Caco-2 (cell line): ENCODE measurements at regions not wholly inside any gene's neighbourhood (a gene's known extent, or its start where the extent isn't known, plus 50 kb on each side); places are given as distances from the start of the nearest gene placed in this dataset.

ENCODE experiments used
- BruUV-seq: library from RNA; stranded (reverse); fragments of 400-500 nt; replicated peaks from 2 replicates; lab custom pipeline; 2021; lab: Mats Ljungman, UMichigan
- CTCF ChIA-PET: fragments of 300-600 bp; sonication (Branson Sonifier 250); formaldehyde crosslinking; loops from one replicate; lab custom pipeline; 2022; ENCODE audit warnings: antibody characterized with exemption; lab: Charles Lee
- POLR2A ChIA-PET: fragments of 300-600 bp; sonication (Branson Sonifier 250); formaldehyde crosslinking; loops from one replicate; lab custom pipeline; 2022; ENCODE audit warnings: antibody characterized with exemption; lab: Charles Lee
- DNase-seq, 2 experiments: peaks; one replicate each; pipeline versions ENCODE4 v3.0.0 to v3.0.0-alpha.2; 2020 to 2022
- H3K27me3 ChIP-seq: replicated peaks from 2 replicates; pipeline ENCODE4 v1.6.0; 2011; ENCODE audit warnings: low read length; ENCODE audit not compliant: control insufficient read depth, insufficient read depth
- H3K36me3 ChIP-seq: 2 replicates; pipeline ENCODE4 v1.5.1; 2011; ENCODE audit warnings: low read length; ENCODE audit not compliant: control insufficient read depth, insufficient read depth
- H3K4me1 ChIP-seq: fragments of 250-450 bp; sonication (Bioruptor Pico); 2 replicates; pipeline ENCODE4 v1.5.1; 2020; ENCODE audit warnings: mild to moderate bottlenecking
- H3K4me3 ChIP-seq: 2 replicates; pipeline ENCODE4 v1.5.1; 2011; ENCODE audit warnings: low read depth, mild to moderate bottlenecking, control low read depth, low read length
- H3K9me3 ChIP-seq: fragments of 250-450 bp; sonication (Bioruptor Pico); 2 replicates; pipeline ENCODE4 v1.5.1; 2020; ENCODE audit warnings: mild to moderate bottlenecking, moderate library complexity
- H3K27ac Mint-ChIP-seq: one replicate; pipeline ENCODE4 v1.8.0; 2022; ENCODE audit warnings: mixed read lengths; ENCODE audit not compliant: unreplicated experiment
- H3K27me3 Mint-ChIP-seq: one replicate; pipeline ENCODE4 v1.8.0; 2022; ENCODE audit warnings: mixed read lengths; ENCODE audit not compliant: insufficient read depth, unreplicated experiment
- H3K36me3 Mint-ChIP-seq: one replicate; pipeline ENCODE4 v1.8.0; 2022; ENCODE audit warnings: mild to moderate bottlenecking, mixed read lengths; ENCODE audit not compliant: insufficient read depth, unreplicated experiment
- H3K4me1 Mint-ChIP-seq: one replicate; pipeline ENCODE4 v1.8.0; 2022; ENCODE audit warnings: low read depth, mixed read lengths; ENCODE audit not compliant: unreplicated experiment
- H3K4me3 Mint-ChIP-seq: one replicate; pipeline ENCODE4 v1.8.0; 2022; ENCODE audit warnings: mild to moderate bottlenecking, moderate library complexity, mixed read lengths; ENCODE audit not compliant: unreplicated experiment
- H3K9me3 Mint-ChIP-seq: one replicate; pipeline ENCODE4 v1.8.0; 2022; ENCODE audit warnings: mixed read lengths; ENCODE audit not compliant: unreplicated experiment
- CTCF ChIP-seq, 2 experiments: fragments of 200-600 bp in 1 of 2; IDR thresholded peaks; 1 replicate in 1 of 2; 2 replicates in 1 of 2; pipeline versions ENCODE4 v1.5.1 to v1.8.0; 2011 to 2022; ENCODE audit warnings: antibody characterized with exemption in 1 of 2, control low read depth in 1 of 2, inconsistent platforms in 1 of 2, low read depth in 1 of 2, low read length in 1 of 2, mild to moderate bottlenecking in 1 of 2, moderate library complexity in 1 of 2; ENCODE audit not compliant: insufficient read depth in 1 of 2, severe bottlenecking in 1 of 2, unreplicated experiment in 1 of 2
- intact Hi-C: fragments of 100-400 bp; cut with micrococcal nuclease; formaldehyde crosslinking; loops from one replicate; pipeline ENCODE4 v1.10.0; 2022; ENCODE audit not compliant: unreplicated experiment

GRCh38 chr13:97692628-97693027 is 258.7 kb downstream of the RAP2A start:
- no peaks in the 10 kb centered on the region; the same call in 1 of the 2 replicates for H3K9me3 ChIP-seq
- CTCF ChIA-PET: no interaction called here
- intact Hi-C loops: no loop called here
- no peak for TF ChIP-seq CTCF (IDR thresholded peaks at IDR 0.05; ENCODE audit: insufficient read depth in 1 of 2, low read depth in 1 of 2, low read length in 1 of 2, severe bottlenecking in 1 of 2, unreplicated experiment in 1 of 2)
- no peak for DNase-seq
- Mint-ChIP-seq H3K4me1 (peaks cover 11% of the 10 kb centered on the region), H3K9me3 (no peaks in the 10 kb centered on the region), H3K36me3 (no peaks in the 10 kb centered on the region), H3K27ac (no peak overlapping the region), H3K27me3 (no peaks in the 10 kb centered on the region), H3K4me3 (no peak overlapping the region)
- H3K27me3 ChIP-seq: no peaks in the 10 kb centered on the region
- H3K4me1 ChIP-seq: no peaks in the 10 kb centered on the region
- BruUV-seq: no TSS peak
- no peaks in the 10 kb centered on the region for H3K36me3 ChIP-seq
- POLR2A ChIA-PET: no interaction called here
- no peak overlapping the region for H3K4me3 ChIP-seq

- H3K36me3 ChIP-seq: no peaks in the 10 kb centered on the region
- Mint-ChIP-seq H3K27ac (no peak overlapping the region), H3K4me3 (no peak overlapping the region), H3K36me3 (no peaks in the 10 kb centered on the region), H3K9me3 (no peaks in the 10 kb centered on the region), H3K27me3 (no peaks in the 10 kb centered on the region), H3K4me1 (peaks cover 11% of the 10 kb centered on the region)
- BruUV-seq: no TSS peak
- H3K9me3 ChIP-seq: no peaks in the 10 kb centered on the region; the same call in 1 of the 2 replicates
- no peak overlapping the region for H3K4me3 ChIP-seq
- no peaks in the 10 kb centered on the region for H3K27me3 ChIP-seq
- intact Hi-C loops: no loop called here
- POLR2A ChIA-PET: no interaction called here
- CTCF ChIA-PET: no interaction called here
- no peak for TF ChIP-seq CTCF (IDR thresholded peaks at IDR 0.05; ENCODE audit: insufficient read depth in 1 of 2, low read depth in 1 of 2, low read length in 1 of 2, severe bottlenecking in 1 of 2, unreplicated experiment in 1 of 2)
- DNase-seq: no peak
- no peaks in the 10 kb centered on the region for H3K4me1 ChIP-seq
Observed at GRCh38 chr13:97695684-97696083, 257.8 kb upstream of the IPO5 start.

GRCh38 chr13:97696921-97697320 is 256.6 kb upstream of the IPO5 start:
- CTCF ChIA-PET: interaction anchor here (0.6 kb wide), 1 partner anchor 200 kb away, joined by 4 read pairs; no protein-coding TSS in a partner anchor
- BruUV-seq: no TSS peak

More at GRCh38 chr13:97696921-97697320, 256.6 kb upstream of the IPO5 start:
- Histone ChIP-seq H3K36me3 (no peaks in the 10 kb centered on the region), H3K4me3 (no peak overlapping the region), H3K9me3 (no peaks in the 10 kb centered on the region; the same call in 1 of the 2 replicates), H3K4me1 (no peaks in the 10 kb centered on the region), H3K27me3 (no peaks in the 10 kb centered on the region)
- DNase-seq: no peak
- peaks cover under 1% of the 10 kb centered on the region for H3K27me3 Mint-ChIP-seq
- H3K4me3 Mint-ChIP-seq: no peak overlapping the region
- POLR2A ChIA-PET: no interaction called here
- no peak for TF ChIP-seq CTCF (IDR thresholded peaks at IDR 0.05; ENCODE audit: insufficient read depth in 1 of 2, low read depth in 1 of 2, low read length in 1 of 2, severe bottlenecking in 1 of 2, unreplicated experiment in 1 of 2)
- H3K27ac Mint-ChIP-seq: no peak overlapping the region
- no peaks in the 10 kb centered on the region for H3K36me3 Mint-ChIP-seq
- H3K4me1 Mint-ChIP-seq: peaks cover 11% of the 10 kb centered on the region
- no peaks in the 10 kb centered on the region for H3K9me3 Mint-ChIP-seq
- intact Hi-C loops: no loop called here
